ENCODE measurements at regions not wholly inside any gene's neighbourhood (a gene's known extent, or its start where the extent isn't known, plus 50 kb on each side); places are given as distances from the start of the nearest gene placed in this dataset.

GRCh38 chr13:55572862-55573261 lies 1567.9 kb upstream of the PRR20A start:
- H2BK20ac ChIP-seq (ENCODE audit: low read length): no peak overlapping the region
- H3K36me3 ChIP-seq (ENCODE audit: control insufficient read depth in 2 of 4, insufficient read depth in 4 of 4, low read length in 3 of 4): peaks cover 0 to 57% (median 25%) of the 10 kb centered on the region in 4 experiments; a peak in 7 of 8 replicates
- H4K91ac ChIP-seq (replicated peaks; ENCODE audit: insufficient read length, low read length): no peak overlapping the region
- peaks cover 16 to 17% of the 10 kb centered on the region in 2 experiments for H4K20me1 ChIP-seq (replicated peaks in 1 of 2; ENCODE audit: control insufficient read depth in 1 of 2, insufficient read depth in 2 of 2, low read length in 2 of 2)
- peaks cover 3 to 43% of the 10 kb centered on the region in 2 experiments; a peak in 3 of 4 replicates for H3K79me2 ChIP-seq (ENCODE audit: control insufficient read depth in 1 of 2, insufficient read depth in 2 of 2, low read length in 2 of 2)
- H3K9ac ChIP-seq (replicated peaks in 1 of 4; ENCODE audit: extremely low read depth in 1 of 4, low read depth in 3 of 4, low read length in 3 of 4): no peak overlapping the region; a peak in 1 of 7 replicates
- no peak overlapping the region for H3K4ac ChIP-seq (replicated peaks; ENCODE audit: insufficient read length, low read depth, low read length)
- ChIA-PET POLR2A (ENCODE audit: partially characterized antibody) (interaction anchor here (1.0 to 2.1 kb wide), 4 partner anchors 12 to 113 kb away, joined by 3 to 13 read pairs (median 3); no protein-coding TSS in a partner anchor), CTCF (ENCODE audit: partially characterized antibody) (no interaction called here)
- no peak overlapping the region for H3K4me3 ChIP-seq (ENCODE audit: extremely low read depth in 1 of 4, insufficient read depth in 2 of 4, low read depth in 3 of 4, low read length in 4 of 4)
- no peaks in the 10 kb centered on the region for H3K27me3 ChIP-seq (replicated peaks in 1 of 4; ENCODE audit: control insufficient read depth in 3 of 4, extremely low read depth in 1 of 4, insufficient read depth in 3 of 4, low read length in 3 of 4)
- no peak overlapping the region for H2BK12ac ChIP-seq (ENCODE audit: low read depth, low read length)
- H3K4me1 ChIP-seq (replicated peaks in 1 of 4; ENCODE audit: control insufficient read depth in 3 of 4, insufficient read depth in 4 of 4, low read length in 3 of 4): peaks cover 0 to 18% (median 7%) of the 10 kb centered on the region in 4 experiments; a peak in 3 of 7 replicates
- H2BK5ac ChIP-seq (ENCODE audit: low read depth, low read length): no peak overlapping the region
- H3K18ac ChIP-seq (ENCODE audit: extremely low read depth, low read length): no peak overlapping the region
- no peak overlapping the region for H2AK5ac ChIP-seq (ENCODE audit: low read depth, low read length)
- no peak overlapping the region for H2AFZ ChIP-seq (ENCODE audit: low read length)
- no peaks in the 10 kb centered on the region for H3K79me1 ChIP-seq (ENCODE audit: low read depth, low read length)
- no peak overlapping the region for H3K4me2 ChIP-seq (ENCODE audit: insufficient read depth in 1 of 2, low read depth in 2 of 2, low read length in 2 of 2)
- DNase-seq (ENCODE audit: low read depth in 1 of 2, low spot score in 2 of 2): no peak
- no peak overlapping the region for H3K27ac ChIP-seq (ENCODE audit: low read depth, low read length)
- H3K23ac ChIP-seq (ENCODE audit: insufficient read length): no peak overlapping the region
- no peaks in the 10 kb centered on the region for H3K9me3 ChIP-seq (ENCODE audit: insufficient read depth in 2 of 2, low read depth in 1 of 2, low read length in 1 of 2)
- H3K23me2 ChIP-seq (ENCODE audit: low read depth, low read length): peaks cover 11% of the 10 kb centered on the region
- no peak overlapping the region for H4K5ac ChIP-seq (ENCODE audit: insufficient read length, low read depth, low read length)
- peak; percentile 32 for FAIRE-seq
- WGBS, 2 experiments (ENCODE audit: extremely low coverage in 1 of 2, insufficient coverage in 1 of 2, insufficient read length in 1 of 2, insufficient replicate concordance in 2 of 2, low coverage in 1 of 2, low lambda C conversion rate in 2 of 2, missing lambda C conversion rate in 1 of 2): 58% methylated on average over 2 of the region's 2 CpGs; no CpG with 5 or more reads in 1 of the 2 experiments
- no peak overlapping the region for H4K8ac ChIP-seq (ENCODE audit: extremely low read depth, insufficient read depth, low read length)
- no peak overlapping the region for H2BK120ac ChIP-seq (replicated peaks; ENCODE audit: low read depth, low read length)
- H2BK15ac ChIP-seq (ENCODE audit: low read length): no peak overlapping the region
- H3K14ac ChIP-seq (ENCODE audit: insufficient read length): no peak overlapping the region
- H3K56ac ChIP-seq (replicated peaks; ENCODE audit: insufficient read length, low read depth, low read length): no peak overlapping the region
- TF ChIP-seq POU5F1 (IDR thresholded peaks at IDR 0.05; ENCODE audit: low read depth, low read length) (no peak), BRCA1 (IDR thresholded peaks at IDR 0.05; ENCODE audit: low read depth, low read length) (no peak), ATF3 (IDR thresholded peaks at IDR 0.05; ENCODE audit: insufficient read depth, low read depth, low read length) (no peak), POLR2AphosphoS5 (IDR thresholded peaks at IDR 0.05; ENCODE audit: low read depth, low read length) (peak; percentile 88), JUND (IDR thresholded peaks at IDR 0.05; ENCODE audit: low read length) (no peak), CEBPB (IDR thresholded peaks at IDR 0.05; ENCODE audit: low read depth, low read length) (no peak), E2F6 (IDR thresholded peaks at IDR 0.05) (no peak), SP4 (IDR thresholded peaks at IDR 0.05; ENCODE audit: low read length) (no peak), CREB1 (IDR thresholded peaks at IDR 0.05) (no peak), SAP30 (IDR thresholded peaks at IDR 0.05; ENCODE audit: insufficient read depth, insufficient replicate concordance, low read length) (no peak), GTF2F1 (IDR thresholded peaks at IDR 0.05; ENCODE audit: borderline replicate concordance, low read depth, low read length) (no peak), HDAC2 (IDR thresholded peaks at IDR 0.05; ENCODE audit: borderline replicate concordance in 1 of 2, low read depth in 2 of 2, low read length in 2 of 2) (no peak), CTBP2 (IDR thresholded peaks at IDR 0.05; ENCODE audit: borderline replicate concordance, insufficient read depth, insufficient read length, low read length) (no peak), HDAC6 (IDR thresholded peaks at IDR 0.05; ENCODE audit: low read depth, low read length) (no peak)

Data from H1 (cell line).